Liver (tissue), 8 donors: ENCODE measurements at regions not wholly inside any gene's neighbourhood (a gene's known extent, or its start where the extent isn't known, plus 50 kb on each side); places are given as distances from the start of the nearest gene placed in this dataset.

ENCODE experiments used
- DNase-seq: peaks from one replicate; pipeline ENCODE4 v3.0.0-alpha.2; 2017; ENCODE audit warnings: low spot score
- H3K27ac ChIP-seq, 2 donors: one replicate each; pipeline ENCODE4 v1.7.0; 2013; ENCODE audit warnings: inconsistent platforms in 2 of 2, low read length in 2 of 2, control low read depth in 1 of 2, low read depth in 1 of 2, mild to moderate bottlenecking in 1 of 2
- H3K27me3 ChIP-seq, 4 donors: one replicate each; pipeline versions ENCODE4 v1.6.1 to v1.7.0; 2013; ENCODE audit warnings: low read length in 3 of 4, inconsistent platforms in 1 of 4, mild to moderate bottlenecking in 1 of 4, moderate library complexity in 1 of 4; ENCODE audit not compliant: control insufficient read depth in 4 of 4, insufficient read depth in 4 of 4
- H3K36me3 ChIP-seq, 4 donors: one replicate each; pipeline versions ENCODE4 v1.6.1 to v1.7.0; 2013; ENCODE audit warnings: low read length in 3 of 4, mild to moderate bottlenecking in 3 of 4, low read depth in 1 of 4, moderate library complexity in 1 of 4; ENCODE audit not compliant: control insufficient read depth in 4 of 4, insufficient read depth in 3 of 4
- H3K4me1 ChIP-seq, 4 donors: one replicate each; pipeline versions ENCODE4 v1.6.1 to v1.7.0; 2013; ENCODE audit warnings: low read length in 3 of 4, mild to moderate bottlenecking in 3 of 4, moderate library complexity in 1 of 4; ENCODE audit not compliant: control insufficient read depth in 4 of 4, insufficient read depth in 4 of 4
- H3K4me3 ChIP-seq, 3 donors: one replicate each; pipeline versions ENCODE4 v1.6.1 to v1.7.0; 2013; ENCODE audit warnings: low read length in 3 of 3, control low read depth in 1 of 3, low read depth in 1 of 3, mild to moderate bottlenecking in 1 of 3
- H3K9ac ChIP-seq, 2 donors: one replicate each; pipeline ENCODE4 v1.7.0; 2013; ENCODE audit warnings: low read length in 2 of 2, mild to moderate bottlenecking in 2 of 2, moderate library complexity in 2 of 2, control low read depth in 1 of 2, low read depth in 1 of 2
- H3K9me3 ChIP-seq, 4 donors: one replicate each; pipeline versions ENCODE4 v1.6.1 to v1.7.0; 2013; ENCODE audit warnings: low read length in 3 of 4; ENCODE audit not compliant: control insufficient read depth in 4 of 4
- ATF3 ChIP-seq: IDR thresholded peaks from 2 replicates; pipeline ENCODE4 v1.6.1; 2016; ENCODE audit warnings: antibody characterized with exemption
- CTCF ChIP-seq: fragments of 150-350 bp; IDR thresholded peaks from 2 replicates; pipeline ENCODE4 v1.5.1; 2017; ENCODE audit warnings: improper control_type of control experiment, low read depth, low read length; ENCODE audit not compliant: missing input control
- EGR1 ChIP-seq, 2 donors: IDR thresholded peaks; 2 replicates each; pipeline ENCODE4 v1.6.1; 2016 to 2018; ENCODE audit warnings: antibody characterized with exemption in 2 of 2, low read depth in 2 of 2
- FOXA1 ChIP-seq: IDR thresholded peaks from 2 replicates; pipeline ENCODE4 v1.6.1; 2016; ENCODE audit warnings: antibody characterized with exemption
- FOXA2 ChIP-seq: IDR thresholded peaks from 2 replicates; pipeline ENCODE4 v1.6.1; 2016; ENCODE audit warnings: antibody characterized with exemption
- GABPA ChIP-seq, 2 donors: IDR thresholded peaks in 1 of 2; conservative IDR thresholded peaks in 1 of 2; 2 replicates each; pipeline ENCODE4 v1.6.1; 2016; ENCODE audit warnings: antibody characterized with exemption in 2 of 2, mild to moderate bottlenecking in 1 of 2, moderate library complexity in 1 of 2
- HNF4A ChIP-seq, 2 donors: conservative IDR thresholded peaks; 2 replicates each; pipeline ENCODE4 v1.6.1; 2016; ENCODE audit warnings: antibody characterized with exemption in 2 of 2, mild to moderate bottlenecking in 2 of 2
- HNF4G ChIP-seq: IDR thresholded peaks from 2 replicates; pipeline ENCODE4 v1.6.1; 2016; ENCODE audit warnings: antibody characterized with exemption
- JUND ChIP-seq, 2 donors: IDR thresholded peaks; 2 replicates each; pipeline ENCODE4 v1.6.1; 2016; ENCODE audit warnings: antibody characterized with exemption in 2 of 2
- MAX ChIP-seq: IDR thresholded peaks from 2 replicates; pipeline ENCODE4 v1.6.1; 2016; ENCODE audit warnings: antibody characterized with exemption
- NR2F2 ChIP-seq: IDR thresholded peaks from 2 replicates; pipeline ENCODE4 v1.6.1; 2016; ENCODE audit warnings: antibody characterized with exemption
- RAD21 ChIP-seq, 2 donors: IDR thresholded peaks; 2 replicates each; pipeline ENCODE4 v1.6.1; 2016; ENCODE audit warnings: antibody characterized with exemption in 2 of 2, mild to moderate bottlenecking in 2 of 2
- REST ChIP-seq: IDR thresholded peaks from 2 replicates; pipeline ENCODE4 v1.6.1; 2016; ENCODE audit warnings: antibody characterized with exemption, mild to moderate bottlenecking
- RXRA ChIP-seq, 2 donors: IDR thresholded peaks; 2 replicates each; pipeline ENCODE4 v1.6.1; 2017 to 2018; ENCODE audit warnings: antibody characterized with exemption in 2 of 2, mild to moderate bottlenecking in 1 of 2
- SP1 ChIP-seq: IDR thresholded peaks from 2 replicates; pipeline ENCODE4 v1.6.1; 2018; ENCODE audit warnings: antibody characterized with exemption, mild to moderate bottlenecking
- TAF1 ChIP-seq: conservative IDR thresholded peaks from 2 replicates; pipeline ENCODE4 v1.6.1; 2016; ENCODE audit warnings: antibody characterized with exemption, mild to moderate bottlenecking
- YY1 ChIP-seq: IDR thresholded peaks from 2 replicates; pipeline ENCODE4 v1.6.1; 2016; ENCODE audit warnings: antibody characterized with exemption, mild to moderate bottlenecking
- ZBTB33 ChIP-seq: IDR thresholded peaks from 2 replicates; pipeline ENCODE4 v1.6.1; 2016; ENCODE audit warnings: antibody characterized with exemption
- WGBS: extraction: QIAGEN DNeasy Blood & Tissue Kit; methylation state at CpG from one replicate; pipeline ENCODE4 v1.1.7; 2013; 5-methylcytosine and 5-hydroxymethylcytosine counted together
- donor health status: healthy.
- donor health status: healthy.
- donor health status: healthy.
- donor health status: healthy.
- donor health status: healthy.

GRCh38 chr6:115053169-115053860, 710.5 kb upstream of the HS3ST5 start:
- DNase-seq: no peak
- Histone ChIP-seq H3K27ac (no peak overlapping the region), H3K4me1 (no peaks in the 10 kb centered on the region), H3K27me3 (no peaks in the 10 kb centered on the region), H3K36me3 (no peaks in the 10 kb centered on the region), H3K9me3 (no peaks in the 10 kb centered on the region), H3K9ac (no peak overlapping the region), H3K4me3 (no peak overlapping the region)
- 93% methylated on average over 3 of the region's 3 CpGs for WGBS
- TF ChIP-seq REST (no peak), NR2F2 (no peak), ZBTB33 (no peak), YY1 (no peak), FOXA2 (no peak), RAD21 (IDR thresholded peaks at IDR 0.05) (no peak), GABPA (IDR thresholded peaks at IDR 0.05 in 1 of 2, conservative IDR thresholded peaks at IDR 0.05 in 1 of 2) (no peak), HNF4G (no peak), RXRA (IDR thresholded peaks at IDR 0.05) (no peak), MAX (no peak), CTCF (no peak), FOXA1 (no peak), HNF4A (conservative IDR thresholded peaks at IDR 0.05) (no peak), JUND (IDR thresholded peaks at IDR 0.05) (no peak), EGR1 (IDR thresholded peaks at IDR 0.05; ENCODE audit: low read depth in 2 of 2) (no peak), SP1 (no peak), TAF1 (no peak), ATF3 (no peak)
